D721Med (cell line): ENCODE measurements at regions not wholly inside any gene's neighbourhood (a gene's known extent, or its start where the extent isn't known, plus 50 kb on each side); places are given as distances from the start of the nearest gene placed in this dataset.

ENCODE experiments used
- DNase-seq: peaks from one replicate; pipeline ENCODE4 v3.0.0; 2011; ENCODE audit warnings: low spot score; ENCODE audit not compliant: insufficient read length
- FAIRE-seq: peaks from 2 replicates; lab custom pipeline; 2011; peaks lifted over from hg19 to GRCh38; lab: Jason Lieb, UNC
- TF ChIP-seq, protein P1 (sequence below): IDR thresholded peaks from 2 replicates; pipeline ENCODE4 v1.5.1; 2012; ENCODE audit warnings: mild to moderate bottlenecking, control low read depth; ENCODE audit not compliant: insufficient read depth; ENCODE audit errors: missing control alignments

- TF ChIP-seq, protein P1, sequence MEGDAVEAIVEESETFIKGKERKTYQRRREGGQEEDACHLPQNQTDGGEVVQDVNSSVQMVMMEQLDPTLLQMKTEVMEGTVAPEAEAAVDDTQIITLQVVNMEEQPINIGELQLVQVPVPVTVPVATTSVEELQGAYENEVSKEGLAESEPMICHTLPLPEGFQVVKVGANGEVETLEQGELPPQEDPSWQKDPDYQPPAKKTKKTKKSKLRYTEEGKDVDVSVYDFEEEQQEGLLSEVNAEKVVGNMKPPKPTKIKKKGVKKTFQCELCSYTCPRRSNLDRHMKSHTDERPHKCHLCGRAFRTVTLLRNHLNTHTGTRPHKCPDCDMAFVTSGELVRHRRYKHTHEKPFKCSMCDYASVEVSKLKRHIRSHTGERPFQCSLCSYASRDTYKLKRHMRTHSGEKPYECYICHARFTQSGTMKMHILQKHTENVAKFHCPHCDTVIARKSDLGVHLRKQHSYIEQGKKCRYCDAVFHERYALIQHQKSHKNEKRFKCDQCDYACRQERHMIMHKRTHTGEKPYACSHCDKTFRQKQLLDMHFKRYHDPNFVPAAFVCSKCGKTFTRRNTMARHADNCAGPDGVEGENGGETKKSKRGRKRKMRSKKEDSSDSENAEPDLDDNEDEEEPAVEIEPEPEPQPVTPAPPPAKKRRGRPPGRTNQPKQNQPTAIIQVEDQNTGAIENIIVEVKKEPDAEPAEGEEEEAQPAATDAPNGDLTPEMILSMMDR = no peak
- no peak for DNase-seq
- FAIRE-seq = no peak
These were observed 115.2 kb downstream of the CEBPB start for GRCh38 chr20:50305636-50306477.

DNA sequence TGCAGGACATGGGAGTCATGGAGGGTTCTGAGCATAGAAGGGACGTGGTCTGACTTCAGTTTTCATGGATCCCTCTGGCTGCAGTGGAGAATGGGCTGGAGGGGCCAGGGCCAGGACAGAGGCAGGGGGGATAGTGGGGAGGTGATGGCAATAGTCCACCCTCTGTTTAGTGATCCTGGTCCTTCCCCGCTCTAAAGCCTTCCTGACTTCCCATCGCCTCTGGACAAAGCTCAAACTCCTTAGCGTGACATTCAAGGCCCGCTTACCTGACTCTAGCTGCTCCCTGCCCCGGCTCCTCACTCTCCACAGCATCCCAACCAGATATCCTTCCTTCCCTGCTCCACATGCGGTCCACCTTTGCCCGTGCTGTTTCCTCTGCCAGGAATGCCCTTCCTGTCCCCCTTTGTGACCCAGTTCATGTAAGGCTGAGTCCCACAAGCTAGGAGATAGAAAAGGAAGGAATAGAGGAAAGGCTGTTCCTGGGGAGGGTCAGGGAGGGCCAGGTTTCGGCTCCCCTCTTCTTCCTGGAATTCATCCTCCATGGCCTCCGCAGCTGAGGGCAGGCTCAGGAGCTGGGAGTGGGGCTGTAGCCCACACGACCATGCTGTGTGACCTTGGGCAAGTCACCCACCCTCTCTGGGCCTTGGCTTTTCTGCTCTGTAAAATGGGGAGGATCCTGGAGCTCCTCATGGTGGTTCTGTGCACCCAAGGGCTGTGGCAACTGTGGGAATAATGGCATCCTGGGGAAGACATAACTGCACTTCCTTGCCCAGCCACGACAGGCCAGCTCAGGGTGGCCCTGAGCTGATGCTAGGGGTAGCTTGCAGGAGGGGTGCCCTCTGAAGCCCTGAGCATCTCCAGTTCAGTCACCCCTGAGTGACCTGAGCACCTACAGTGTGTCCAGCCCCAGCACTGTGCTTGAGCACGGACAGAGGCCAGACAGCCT lies 116.1 kb downstream of the CEBPB start:
- no peak for FAIRE-seq
- TF ChIP-seq, protein P1 = no peak

DNA sequence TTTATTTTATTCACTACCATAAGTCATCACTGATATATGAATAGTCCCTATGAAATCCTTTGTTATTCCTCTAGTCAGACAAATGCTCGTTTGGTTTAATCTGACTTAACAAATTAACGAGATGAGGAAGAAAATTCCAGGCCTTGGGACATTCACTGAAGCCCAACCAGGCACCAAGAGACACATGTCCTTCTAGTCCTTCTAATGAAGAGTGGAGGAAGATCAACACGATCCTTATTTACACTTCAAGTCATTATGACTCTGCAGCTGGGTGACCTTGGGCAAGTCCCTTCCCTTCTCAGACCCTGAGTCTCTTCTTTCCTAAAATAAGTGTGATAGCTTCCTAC lies 117.5 kb downstream of the CEBPB start:
- FAIRE-seq (no peak), DNase-seq (no peak)
- TF ChIP-seq, protein P1 = no peak

More for the DNA sequence above, 116.1 kb downstream of the CEBPB start:
- DNase-seq = no peak

DNA sequence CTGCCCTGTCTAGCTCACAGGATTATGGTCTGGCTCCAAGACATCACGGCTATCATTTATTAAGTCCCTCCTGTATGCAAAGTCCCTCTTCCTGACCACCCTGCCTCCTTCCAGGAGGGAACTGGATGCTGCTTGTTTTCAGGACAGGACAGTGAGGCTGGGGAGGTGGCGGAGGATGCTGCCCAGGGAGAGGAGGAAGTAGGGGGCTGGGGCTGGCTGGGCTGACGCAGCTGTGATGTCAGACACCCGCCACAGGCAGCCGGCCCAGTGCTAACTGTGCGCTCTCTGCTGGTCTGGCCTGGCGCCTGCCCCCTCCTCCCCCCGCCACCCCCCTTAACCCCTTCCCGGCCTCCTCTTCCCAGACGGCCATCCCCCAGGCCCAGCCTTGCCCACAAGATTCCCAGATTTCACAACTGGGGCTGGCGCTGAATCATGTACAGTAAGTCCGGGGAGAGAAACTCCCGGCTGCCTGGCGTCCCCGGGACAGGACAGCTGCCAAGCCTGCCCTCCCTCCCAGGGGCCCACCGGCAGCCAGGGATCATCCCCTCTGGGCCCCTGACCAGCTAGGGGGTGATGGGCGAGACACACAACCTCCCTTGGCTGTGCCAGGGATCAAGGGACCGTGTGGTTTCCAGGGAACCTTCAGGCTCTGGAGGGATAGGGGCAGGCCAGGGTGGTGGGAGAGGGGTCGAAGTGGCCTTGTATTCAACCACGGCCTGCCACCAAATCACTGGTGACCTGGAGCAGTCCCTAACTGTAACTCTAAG lies 118.1 kb downstream of the CEBPB start:
- FAIRE-seq (no peak), DNase-seq (no peak)
- TF ChIP-seq, protein P1 = no peak

- FAIRE-seq (no peak), DNase-seq (no peak)
- TF ChIP-seq, protein P1 = no peak
These were observed 118.7 kb downstream of the CEBPB start for GRCh38 chr20:50309280-50309763.

- FAIRE-seq = no peak
- TF ChIP-seq, protein P1 = no peak
- no peak for DNase-seq
These were observed 119.4 kb downstream of the CEBPB start for GRCh38 chr20:50309764-50310672.
